ENCODE measurements at regions not wholly inside any gene's neighbourhood (a gene's known extent, or its start where the extent isn't known, plus 50 kb on each side); places are given as distances from the start of the nearest gene placed in this dataset.

DNA sequence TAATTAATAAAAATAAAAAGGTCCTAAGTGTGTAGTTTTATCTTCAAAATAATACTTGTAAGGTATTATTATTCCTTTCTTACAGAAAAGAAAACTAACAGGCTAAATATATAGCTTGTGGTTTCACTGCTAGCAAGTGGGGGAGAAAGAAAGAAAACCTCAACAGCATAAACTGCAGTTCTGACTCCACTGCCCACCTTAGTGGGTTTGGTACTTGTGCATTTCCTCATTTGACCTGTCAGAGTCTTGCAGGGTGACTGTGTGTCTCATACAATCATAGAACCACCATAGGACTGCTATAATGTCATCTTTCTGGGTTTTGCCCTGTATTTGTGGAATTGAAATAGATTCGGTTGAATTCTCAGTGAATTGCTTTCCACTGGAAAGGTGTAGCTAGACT is 94.7 kb upstream of the PUDP start:
- DNase-seq (ENCODE audit: low spot score), result no peak

GRCh38 chrX:7240929-7241328 is 93.0 kb upstream of the PUDP start:
- no peak overlapping the region for H3K23ac ChIP-seq (ENCODE audit: low read depth, low read length, poor library complexity)
- H3K27me3 ChIP-seq (ENCODE audit: control insufficient read depth in 3 of 3, insufficient read depth in 3 of 3, low read depth in 1 of 3, low read length in 3 of 3), result no peaks in the 10 kb centered on the region
- H3K4ac ChIP-seq (ENCODE audit: low read length), result no peak overlapping the region
- H2BK15ac ChIP-seq (ENCODE audit: low read length), result no peak overlapping the region
- no peak overlapping the region for H3K9ac ChIP-seq (ENCODE audit: low read depth, low read length, poor library complexity)
- DNase-seq (ENCODE audit: low spot score), result no peak
- H2AFZ ChIP-seq (ENCODE audit: low read length), result no peak overlapping the region
- no peak overlapping the region for H2BK12ac ChIP-seq (ENCODE audit: low read length)
- no peak overlapping the region for H2BK120ac ChIP-seq (ENCODE audit: low read depth, low read length)
- H3K4me2 ChIP-seq (ENCODE audit: insufficient read depth, low read length, poor library complexity, severe bottlenecking), result no peak overlapping the region
- H2AK5ac ChIP-seq (ENCODE audit: low read depth, low read length), result no peak overlapping the region
- H3K9me3 ChIP-seq (replicated peaks in 1 of 2; ENCODE audit: control insufficient read depth in 2 of 2, insufficient read depth in 1 of 2, low read depth in 1 of 2, low read length in 2 of 2), result no peaks in the 10 kb centered on the region
- H4K91ac ChIP-seq (ENCODE audit: low read depth, low read length, poor library complexity), result no peak overlapping the region
- no peak overlapping the region for H3K27ac ChIP-seq (replicated peaks; ENCODE audit: low read length)
- no peak overlapping the region for H3K14ac ChIP-seq (ENCODE audit: low read length)
- H3K4me1 ChIP-seq (ENCODE audit: control insufficient read depth in 2 of 2, insufficient read depth in 1 of 2, low read depth in 1 of 2, low read length in 2 of 2), result no peaks in the 10 kb centered on the region
- no peaks in the 10 kb centered on the region for H3K36me3 ChIP-seq (replicated peaks in 1 of 2; ENCODE audit: control insufficient read depth in 2 of 2, insufficient read depth in 2 of 2, low read length in 2 of 2)
- no peak overlapping the region for H2BK5ac ChIP-seq (ENCODE audit: low read length)
- no peak overlapping the region for H3K4me3 ChIP-seq (ENCODE audit: low read length in 2 of 2)
- no peaks in the 10 kb centered on the region for H3K79me1 ChIP-seq (ENCODE audit: low read depth, low read length)
- H3K18ac ChIP-seq (ENCODE audit: low read length), result no peak overlapping the region
- no peak overlapping the region for H4K8ac ChIP-seq (ENCODE audit: low read depth, low read length)
- no CpG with 5 or more reads among the region's 2 CpGs for WGBS, 2 donors (ENCODE audit: extremely low coverage in 2 of 2, insufficient read length in 2 of 2, insufficient replicate concordance in 1 of 2)

More for the DNA sequence above, 94.7 kb upstream of the PUDP start:
- H2AFZ ChIP-seq (ENCODE audit: low read length), result no peak overlapping the region
- no peak overlapping the region for H3K4me3 ChIP-seq (ENCODE audit: low read length in 2 of 2)
- no peak overlapping the region for H2BK120ac ChIP-seq (ENCODE audit: low read depth, low read length)
- no peak overlapping the region for H3K23ac ChIP-seq (ENCODE audit: low read depth, low read length, poor library complexity)
- no peak overlapping the region for H2BK5ac ChIP-seq (ENCODE audit: low read length)
- H3K27me3 ChIP-seq (ENCODE audit: control insufficient read depth in 3 of 3, insufficient read depth in 3 of 3, low read depth in 1 of 3, low read length in 3 of 3), result no peaks in the 10 kb centered on the region
- WGBS, 2 donors (ENCODE audit: extremely low coverage in 2 of 2, insufficient read length in 2 of 2, insufficient replicate concordance in 1 of 2), result no CpG with 5 or more reads among the region's 1 CpG
- no peaks in the 10 kb centered on the region for H3K4me1 ChIP-seq (ENCODE audit: control insufficient read depth in 2 of 2, insufficient read depth in 1 of 2, low read depth in 1 of 2, low read length in 2 of 2)
- H3K79me1 ChIP-seq (ENCODE audit: low read depth, low read length), result no peaks in the 10 kb centered on the region
- no peak overlapping the region for H4K8ac ChIP-seq (ENCODE audit: low read depth, low read length)
- no peak overlapping the region for H3K9ac ChIP-seq (ENCODE audit: low read depth, low read length, poor library complexity)
- H3K18ac ChIP-seq (ENCODE audit: low read length), result no peak overlapping the region
- no peak overlapping the region for H3K27ac ChIP-seq (replicated peaks; ENCODE audit: low read length)
- H2BK15ac ChIP-seq (ENCODE audit: low read length), result no peak overlapping the region
- H3K14ac ChIP-seq (ENCODE audit: low read length), result no peak overlapping the region
- H3K4ac ChIP-seq (ENCODE audit: low read length), result no peak overlapping the region
- no peaks in the 10 kb centered on the region for H3K9me3 ChIP-seq (replicated peaks in 1 of 2; ENCODE audit: control insufficient read depth in 2 of 2, insufficient read depth in 1 of 2, low read depth in 1 of 2, low read length in 2 of 2)
- no peaks in the 10 kb centered on the region for H3K36me3 ChIP-seq (replicated peaks in 1 of 2; ENCODE audit: control insufficient read depth in 2 of 2, insufficient read depth in 2 of 2, low read length in 2 of 2)
- no peak overlapping the region for H4K91ac ChIP-seq (ENCODE audit: low read depth, low read length, poor library complexity)
- H3K4me2 ChIP-seq (ENCODE audit: insufficient read depth, low read length, poor library complexity, severe bottlenecking), result no peak overlapping the region
- no peak overlapping the region for H2BK12ac ChIP-seq (ENCODE audit: low read length)
- no peak overlapping the region for H2AK5ac ChIP-seq (ENCODE audit: low read depth, low read length)

DNA sequence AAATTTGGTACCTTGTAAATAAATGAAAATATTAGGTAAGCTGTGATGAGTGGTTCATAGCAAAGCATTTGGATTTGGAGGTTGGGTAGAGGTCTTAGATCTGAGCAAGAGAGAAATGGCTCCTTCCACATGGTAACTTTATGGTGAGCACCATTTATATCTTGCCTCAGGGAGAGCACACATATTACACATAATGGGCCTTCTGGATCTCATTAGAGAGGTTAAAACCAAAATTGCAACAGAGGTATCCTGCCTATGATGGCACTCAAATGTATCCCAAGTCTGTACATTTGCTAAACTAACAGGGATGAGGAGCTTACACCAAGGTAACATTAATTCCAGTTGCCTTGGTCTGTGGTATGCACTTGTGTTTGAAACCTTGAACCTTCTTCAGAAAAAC is 87.1 kb upstream of the PUDP start:
- Histone ChIP-seq H3K9me3 (replicated peaks in 1 of 2; ENCODE audit: control insufficient read depth in 2 of 2, insufficient read depth in 1 of 2, low read depth in 1 of 2, low read length in 2 of 2) (no peaks in the 10 kb centered on the region), H3K27me3 (ENCODE audit: control insufficient read depth in 3 of 3, insufficient read depth in 3 of 3, low read depth in 1 of 3, low read length in 3 of 3) (no peaks in the 10 kb centered on the region), H3K23ac (ENCODE audit: low read depth, low read length, poor library complexity) (no peak overlapping the region), H2AK5ac (ENCODE audit: low read depth, low read length) (no peak overlapping the region), H2BK5ac (ENCODE audit: low read length) (no peak overlapping the region), H3K9ac (ENCODE audit: low read depth, low read length, poor library complexity) (no peak overlapping the region), H3K18ac (ENCODE audit: low read length) (no peak overlapping the region), H3K4me2 (ENCODE audit: insufficient read depth, low read length, poor library complexity, severe bottlenecking) (no peak overlapping the region), H3K4ac (ENCODE audit: low read length) (no peak overlapping the region), H4K8ac (ENCODE audit: low read depth, low read length) (no peak overlapping the region), H2AFZ (ENCODE audit: low read length) (no peak overlapping the region), H3K4me3 (ENCODE audit: low read length in 2 of 2) (no peak overlapping the region), H3K79me1 (ENCODE audit: low read depth, low read length) (no peaks in the 10 kb centered on the region), H3K36me3 (replicated peaks in 1 of 2; ENCODE audit: control insufficient read depth in 2 of 2, insufficient read depth in 2 of 2, low read length in 2 of 2) (no peaks in the 10 kb centered on the region), H2BK15ac (ENCODE audit: low read length) (no peak overlapping the region), H3K4me1 (ENCODE audit: control insufficient read depth in 2 of 2, insufficient read depth in 1 of 2, low read depth in 1 of 2, low read length in 2 of 2) (no peaks in the 10 kb centered on the region), H2BK12ac (ENCODE audit: low read length) (no peak overlapping the region), H4K91ac (ENCODE audit: low read depth, low read length, poor library complexity) (no peak overlapping the region), H3K27ac (replicated peaks; ENCODE audit: low read length) (no peak overlapping the region), H2BK120ac (ENCODE audit: low read depth, low read length) (no peak overlapping the region), H3K14ac (ENCODE audit: low read length) (no peak overlapping the region)
- no peak for DNase-seq (ENCODE audit: low spot score)

GRCh38 chrX:7233580-7234406 is 85.8 kb upstream of the PUDP start:
- Histone ChIP-seq H3K4me2 (ENCODE audit: insufficient read depth, low read length, poor library complexity, severe bottlenecking) (no peak overlapping the region), H2BK120ac (ENCODE audit: low read depth, low read length) (no peak overlapping the region), H3K27me3 (ENCODE audit: control insufficient read depth in 3 of 3, insufficient read depth in 3 of 3, low read depth in 1 of 3, low read length in 3 of 3) (no peaks in the 10 kb centered on the region), H2AFZ (ENCODE audit: low read length) (no peak overlapping the region), H2BK12ac (ENCODE audit: low read length) (no peak overlapping the region), H3K4me1 (ENCODE audit: control insufficient read depth in 2 of 2, insufficient read depth in 1 of 2, low read depth in 1 of 2, low read length in 2 of 2) (no peaks in the 10 kb centered on the region), H3K18ac (ENCODE audit: low read length) (no peak overlapping the region), H3K36me3 (replicated peaks in 1 of 2; ENCODE audit: control insufficient read depth in 2 of 2, insufficient read depth in 2 of 2, low read length in 2 of 2) (no peaks in the 10 kb centered on the region), H3K23ac (ENCODE audit: low read depth, low read length, poor library complexity) (no peak overlapping the region), H2BK15ac (ENCODE audit: low read length) (no peak overlapping the region), H3K14ac (ENCODE audit: low read length) (no peak overlapping the region), H3K4ac (ENCODE audit: low read length) (no peak overlapping the region), H3K4me3 (ENCODE audit: low read length in 2 of 2) (no peak overlapping the region), H3K9ac (ENCODE audit: low read depth, low read length, poor library complexity) (no peak overlapping the region), H2AK5ac (ENCODE audit: low read depth, low read length) (no peak overlapping the region), H4K91ac (ENCODE audit: low read depth, low read length, poor library complexity) (no peak overlapping the region), H3K79me1 (ENCODE audit: low read depth, low read length) (no peaks in the 10 kb centered on the region), H3K27ac (replicated peaks; ENCODE audit: low read length) (no peak overlapping the region), H2BK5ac (ENCODE audit: low read length) (no peak overlapping the region), H4K8ac (ENCODE audit: low read depth, low read length) (no peak overlapping the region), H3K9me3 (replicated peaks in 1 of 2; ENCODE audit: control insufficient read depth in 2 of 2, insufficient read depth in 1 of 2, low read depth in 1 of 2, low read length in 2 of 2) (no peaks in the 10 kb centered on the region)
- WGBS, 2 donors (ENCODE audit: extremely low coverage in 2 of 2, insufficient read length in 2 of 2, insufficient replicate concordance in 1 of 2), result no CpG with 5 or more reads among the region's 4 CpGs
- DNase-seq (ENCODE audit: low spot score), result no peak
